Ovary (tissue), 7 donors: ENCODE measurements at regions not wholly inside any gene's neighbourhood (a gene's known extent, or its start where the extent isn't known, plus 50 kb on each side); places are given as distances from the start of the nearest gene placed in this dataset.

Source experiments
- DNase-seq, 5 donors: peaks; one replicate each; pipeline ENCODE4 v3.0.0-alpha.2; 2019 to 2020
- H3K27ac ChIP-seq, 2 donors: fragments of 200-600 bp; one replicate each; pipeline versions ENCODE4 v1.5.1 to v1.8.0; 2019 to 2022
- H3K27me3 ChIP-seq: fragments of 200-600 bp; one replicate; pipeline ENCODE4 v1.8.0; 2022
- H3K36me3 ChIP-seq: fragments of 200-600 bp; sonication (generic); one replicate; pipeline ENCODE4 v1.5.1; 2019
- H3K4me1 ChIP-seq: one replicate; pipeline ENCODE4 v1.8.1; 2013; ENCODE audit warnings: mild to moderate bottlenecking, moderate library complexity; ENCODE audit not compliant: insufficient read depth
- H3K4me3 ChIP-seq: fragments of 200-600 bp; sonication (generic); one replicate; pipeline ENCODE4 v1.5.1; 2017
- H3K9me3 ChIP-seq, 2 donors: fragments of 200-600 bp in 1 of 2; sonication (generic) in 1 of 2; one replicate each; pipeline versions ENCODE4 v1.5.1 to v1.8.1; 2013 to 2019; ENCODE audit warnings: mild to moderate bottlenecking in 1 of 2, moderate library complexity in 1 of 2
- CTCF ChIP-seq, 3 donors: fragments of 450-650 bp in 2 of 3; fragments of 200-600 bp in 1 of 3; IDR thresholded peaks; one replicate each; pipeline versions ENCODE4 v1.5.1 to v1.8.0; 2016 to 2022; ENCODE audit warnings: antibody characterized with exemption in 3 of 3, mild to moderate bottlenecking in 1 of 3
- EP300 ChIP-seq: sonication (generic); formaldehyde crosslinking; IDR thresholded peaks from one replicate; pipeline ENCODE4 v1.6.1; 2017; ENCODE audit warnings: antibody characterized with exemption
- POLR2A ChIP-seq: fragments of 450-650 bp; IDR thresholded peaks from one replicate; pipeline ENCODE4 v1.6.1; 2017; ENCODE audit warnings: antibody characterized with exemption, mild to moderate bottlenecking, moderate library complexity
- WGBS, 3 donors: extraction: QIAGEN DNeasy Blood & Tissue Kit in 1 of 3; methylation state at CpG; one replicate each; pipeline versions ENCODE4 v1.1.5 to v1.1.7; 2013 to 2017; 5-methylcytosine and 5-hydroxymethylcytosine counted together
- intact Hi-C, 4 donors: fragments of 100-400 bp; cut with DNase I; formaldehyde crosslinking; loops; one replicate each; pipeline versions ENCODE4 v1.11.0 to v1.15.1; 2022 to 2023
- donor health status: DM: no; HTN: no; CAD: no; lungs with moderate emphysema.
- donor health status: DM: no; HTN: no; CAD: no.
- donor health status: Bipolar disorder and iron deficiency.
- donor health status: DM: no; HTN: no; CAD: no.
- donor health status: DM: yes; HTN: yes; CAD: no.

DNA sequence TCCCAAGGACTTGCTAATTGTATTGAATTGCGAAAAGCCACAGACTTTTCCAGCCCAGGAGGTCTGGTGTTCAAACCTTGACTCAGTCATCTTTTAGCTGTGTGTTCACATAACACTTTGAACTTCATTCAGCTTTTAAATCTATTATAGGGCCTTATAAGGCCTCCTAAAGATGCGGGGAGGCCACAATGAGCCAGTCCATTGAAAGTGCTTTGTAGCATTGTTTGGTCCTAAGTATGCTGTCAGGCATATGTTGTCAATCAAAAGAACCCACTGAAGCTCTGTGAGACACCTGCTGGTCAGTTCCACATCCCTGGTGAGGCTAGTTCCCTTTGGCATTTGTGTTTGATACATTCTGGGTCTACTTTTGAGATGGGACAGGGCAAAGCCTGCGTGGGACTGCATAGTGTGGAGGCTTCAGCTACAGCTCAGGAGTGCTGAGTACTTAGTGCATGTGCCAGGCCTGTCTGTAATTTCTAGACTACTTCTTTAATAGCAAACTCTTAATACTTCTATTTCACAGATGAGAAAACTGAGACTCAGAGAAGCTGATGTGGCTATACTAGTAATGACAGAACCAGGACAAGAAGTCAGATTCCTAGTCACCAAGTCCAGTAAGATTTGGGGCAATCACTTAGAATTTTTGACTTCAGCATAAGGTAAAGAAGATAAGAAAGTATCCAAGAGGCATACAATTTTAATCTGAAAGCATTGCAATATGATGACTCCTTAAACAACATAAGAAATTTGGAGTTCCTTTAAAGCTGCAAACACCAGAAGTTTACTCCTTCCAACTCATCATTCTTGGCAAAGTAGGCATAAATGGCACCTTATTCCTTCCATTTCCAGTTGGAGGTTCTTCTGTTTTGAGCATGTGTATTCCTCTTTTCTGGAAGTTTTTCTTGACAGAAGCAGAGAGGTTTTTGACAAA is 213.0 kb downstream of the PDCD6IP start:
- WGBS, 3 donors = 86 to 92% (median 91%) methylated on average over 3 of the region's 3 CpGs
- H3K4me3 ChIP-seq = no peak overlapping the region
- H3K27ac ChIP-seq = no peak overlapping the region
- H3K4me1 ChIP-seq = no peaks in the 10 kb centered on the region
- no peak for DNase-seq
- intact Hi-C loops = loop anchor here in 1 of 4 donors (5.0 kb wide), 1 partner anchor 249 kb away; no protein-coding TSS in a partner anchor
- no peaks in the 10 kb centered on the region for H3K27me3 ChIP-seq
- TF ChIP-seq EP300 = no peak
- TF ChIP-seq POLR2A = no peak
- no peak for TF ChIP-seq CTCF (IDR thresholded peaks at IDR 0.05)
- no peaks in the 10 kb centered on the region for H3K9me3 ChIP-seq
- no peaks in the 10 kb centered on the region for H3K36me3 ChIP-seq

- no peak for DNase-seq
- Histone ChIP-seq H3K9me3 (no peaks in the 10 kb centered on the region), H3K27ac (no peak overlapping the region), H3K4me3 (no peak overlapping the region), H3K36me3 (no peaks in the 10 kb centered on the region), H3K4me1 (no peaks in the 10 kb centered on the region), H3K27me3 (no peaks in the 10 kb centered on the region)
- WGBS, 3 donors = 38 to 41% (median 40%) methylated on average over 2 of the region's 2 CpGs
- TF ChIP-seq CTCF (IDR thresholded peaks at IDR 0.05) = no peak
- TF ChIP-seq POLR2A = no peak
- TF ChIP-seq EP300 = no peak
- intact Hi-C loops = loop anchor here in 1 of 4 donors (5.0 kb wide), 1 partner anchor 250 kb away; no protein-coding TSS in a partner anchor
These were observed 213.7 kb downstream of the PDCD6IP start for GRCh38 chr3:34012102-34012461.

GRCh38 chr3:34013818-34014570 is 215.6 kb downstream of the PDCD6IP start:
- no peak for TF ChIP-seq CTCF (IDR thresholded peaks at IDR 0.05)
- no peak for TF ChIP-seq EP300
- TF ChIP-seq POLR2A = no peak
- no peaks in the 10 kb centered on the region for H3K36me3 ChIP-seq
- WGBS, 3 donors = 88 to 92% (median 91%) methylated on average over 6 of the region's 6 CpGs
- DNase-seq = no peak
- H3K27me3 ChIP-seq = no peaks in the 10 kb centered on the region
- H3K4me3 ChIP-seq = no peak overlapping the region
- H3K9me3 ChIP-seq = no peaks in the 10 kb centered on the region
- no peak overlapping the region for H3K27ac ChIP-seq
- no peaks in the 10 kb centered on the region for H3K4me1 ChIP-seq
- intact Hi-C loops = loop anchor here in 1 of 4 donors (5.0 kb wide), 1 partner anchor 252 kb away; no protein-coding TSS in a partner anchor

DNA sequence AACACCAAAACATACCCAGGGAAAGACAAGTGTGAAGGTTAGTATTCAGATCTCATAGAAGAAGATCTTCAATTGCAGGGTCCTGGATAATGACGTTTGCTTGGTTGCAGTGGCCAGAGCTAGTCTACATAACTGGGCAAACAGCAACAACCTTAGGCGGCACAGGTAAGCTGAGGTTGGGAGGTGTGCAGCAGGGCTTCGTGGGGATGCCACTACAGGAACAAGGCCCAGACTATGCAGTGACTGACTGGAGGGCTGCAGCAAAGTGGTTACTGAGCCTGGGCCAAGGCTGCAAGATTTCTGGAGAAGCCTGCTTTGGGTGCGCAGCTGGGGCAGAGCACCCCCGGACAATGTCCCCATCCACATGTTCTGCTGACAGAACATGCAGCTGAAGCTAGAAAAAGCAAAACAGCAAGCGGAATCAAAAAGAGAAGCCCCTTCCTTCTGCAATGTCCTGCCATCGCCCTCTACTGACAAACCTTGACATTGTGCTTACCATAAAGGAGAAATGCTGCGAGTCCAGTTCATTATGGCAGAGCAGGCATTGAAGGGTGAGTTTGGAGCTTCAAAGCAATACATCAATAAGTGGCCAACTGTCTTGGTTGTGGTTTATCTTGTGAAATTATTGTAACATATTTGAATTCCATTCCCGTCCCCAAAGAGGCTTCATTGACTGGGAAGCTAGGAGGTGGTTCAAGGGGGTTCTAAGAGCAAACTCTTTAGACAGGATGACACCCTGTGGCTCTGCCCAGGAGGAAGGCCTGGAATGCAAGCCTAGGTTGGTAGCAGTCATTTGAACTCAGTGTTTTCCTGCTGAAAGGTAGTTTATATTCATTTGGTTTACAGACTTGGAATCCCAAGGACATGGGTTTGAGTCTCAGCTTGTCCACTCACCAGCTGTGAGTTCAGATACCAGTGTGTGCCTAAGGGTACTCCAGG is 217.0 kb downstream of the PDCD6IP start:
- Histone ChIP-seq H3K27me3 (no peaks in the 10 kb centered on the region), H3K4me1 (no peaks in the 10 kb centered on the region), H3K36me3 (no peaks in the 10 kb centered on the region), H3K27ac (no peak overlapping the region), H3K9me3 (no peaks in the 10 kb centered on the region), H3K4me3 (no peak overlapping the region)
- no peak for DNase-seq
- intact Hi-C loops = no loop called here
- WGBS, 3 donors = 82 to 85% (median 84%) methylated on average over 9 of the region's 9 CpGs
- TF ChIP-seq POLR2A = no peak
- no peak for TF ChIP-seq EP300
- TF ChIP-seq CTCF (IDR thresholded peaks at IDR 0.05) = no peak
